ENCODE measurements at regions not wholly inside any gene's neighbourhood (a gene's known extent, or its start where the extent isn't known, plus 50 kb on each side); places are given as distances from the start of the nearest gene placed in this dataset.
"Not testable (repeated sequence)": the region's sequence is repeated elsewhere in the genome, so short reads cannot be mapped to it uniquely, and the experiment has no call there.

GRCh38 chr19:28443361-28443760 is 769.6 kb downstream of the UQCRFS1 start:
- H3K4me3 ChIP-seq (ENCODE audit: low read depth, low read length): no peak overlapping the region
- DNase-seq (ENCODE audit: low read depth): no peak
- no peak for TF ChIP-seq CTCF (IDR thresholded peaks at IDR 0.05; ENCODE audit: low read depth, low read length, missing control alignments)

- H3K4me3 ChIP-seq (ENCODE audit: low read depth, low read length): no peak overlapping the region
- no peak for TF ChIP-seq CTCF (IDR thresholded peaks at IDR 0.05; ENCODE audit: low read depth, low read length, missing control alignments)
- no peak for DNase-seq (ENCODE audit: low read depth)
Measured at GRCh38 chr19:28437390-28438346, 775.3 kb downstream of the UQCRFS1 start.

- no peak overlapping the region for H3K4me3 ChIP-seq (ENCODE audit: low read depth, low read length)
- no peak for DNase-seq (ENCODE audit: low read depth)
- no peak for TF ChIP-seq CTCF (IDR thresholded peaks at IDR 0.05; ENCODE audit: low read depth, low read length, missing control alignments)
Measured at GRCh38 chr19:28436320-28436719, 776.6 kb downstream of the UQCRFS1 start.

- DNase-seq (ENCODE audit: low read depth): no peak
- no peak for TF ChIP-seq CTCF (IDR thresholded peaks at IDR 0.05; ENCODE audit: low read depth, low read length, missing control alignments)
- H3K4me3 ChIP-seq (ENCODE audit: low read depth, low read length): no peak overlapping the region
Measured at GRCh38 chr19:28435551-28436271, 777.2 kb downstream of the UQCRFS1 start.

GRCh38 chr19:28434794-28435193 is 778.2 kb downstream of the UQCRFS1 start:
- DNase-seq (ENCODE audit: low read depth); H3K4me3 ChIP-seq (ENCODE audit: low read depth, low read length): not testable (repeated sequence)

- H3K4me3 ChIP-seq (ENCODE audit: low read depth, low read length); DNase-seq (ENCODE audit: low read depth): not testable (repeated sequence)
Measured at GRCh38 chr19:28434365-28434764, 778.6 kb downstream of the UQCRFS1 start.

- not testable (repeated sequence) for DNase-seq (ENCODE audit: low read depth); H3K4me3 ChIP-seq (ENCODE audit: low read depth, low read length)
Measured at GRCh38 chr19:28433166-28433565, 779.8 kb downstream of the UQCRFS1 start.

GRCh38 chr19:28430214-28430613 is 782.7 kb downstream of the UQCRFS1 start:
- no peak for DNase-seq (ENCODE audit: low read depth)
- H3K4me3 ChIP-seq (ENCODE audit: low read depth, low read length): no peak overlapping the region
- no peak for TF ChIP-seq CTCF (IDR thresholded peaks at IDR 0.05; ENCODE audit: low read depth, low read length, missing control alignments)
